KMS-11 (cell line): ENCODE measurements at regions not wholly inside any gene's neighbourhood (a gene's known extent, or its start where the extent isn't known, plus 50 kb on each side); places are given as distances from the start of the nearest gene placed in this dataset.
"Not testable (repeated sequence)": the region's sequence is repeated elsewhere in the genome, so short reads cannot be mapped to it uniquely, and the experiment has no call there.

Experiments used
- H2AFZ ChIP-seq: fragments of 200-600 bp; sonication (generic); 2 replicates; pipeline ENCODE4 v1.6.1; 2016; ENCODE audit warnings: antibody characterized with exemption, mixed run types, low read depth
- H3K27ac ChIP-seq: fragments of 200-600 bp; sonication (generic); 2 replicates; pipeline ENCODE4 v1.6.1; 2016; ENCODE audit warnings: mild to moderate bottlenecking, mixed run types
- H3K27me3 ChIP-seq: fragments of 200-600 bp; sonication (generic); 2 replicates; pipeline ENCODE4 v1.6.1; 2017; ENCODE audit warnings: mild to moderate bottlenecking, low read depth, mixed run types, moderate library complexity; ENCODE audit not compliant: insufficient read depth
- H3K36me3 ChIP-seq: fragments of 200-600 bp; sonication (generic); 2 replicates; pipeline ENCODE4 v1.6.1; 2017; ENCODE audit warnings: mild to moderate bottlenecking, mixed run types; ENCODE audit not compliant: insufficient read depth
- H3K4me1 ChIP-seq: fragments of 200-600 bp; sonication (generic); 2 replicates; pipeline ENCODE4 v1.6.1; 2016; ENCODE audit warnings: mild to moderate bottlenecking, low read depth, mixed run types; ENCODE audit not compliant: poor library complexity, severe bottlenecking
- H3K4me2 ChIP-seq: fragments of 200-600 bp; sonication (generic); 2 replicates; pipeline ENCODE4 v1.7.0; 2016; ENCODE audit warnings: mild to moderate bottlenecking, mixed run types
- H3K4me3 ChIP-seq: fragments of 200-600 bp; sonication (generic); IDR thresholded peaks from 2 replicates; pipeline ENCODE4 v1.6.1; 2017; ENCODE audit warnings: low read depth, low read length, mixed read lengths; ENCODE audit not compliant: insufficient read depth
- H3K79me2 ChIP-seq: fragments of 200-600 bp; sonication (generic); 2 replicates; pipeline ENCODE4 v1.6.1; 2016; ENCODE audit warnings: low read depth, mixed run types; ENCODE audit not compliant: insufficient read depth
- H3K9ac ChIP-seq: fragments of 200-600 bp; sonication (generic); 2 replicates; pipeline ENCODE4 v1.6.1; 2016; ENCODE audit warnings: mild to moderate bottlenecking, mixed run types
- H4K20me1 ChIP-seq: fragments of 200-600 bp; sonication (generic); 2 replicates; pipeline ENCODE4 v1.6.1; 2016; ENCODE audit warnings: mild to moderate bottlenecking, mixed run types; ENCODE audit not compliant: insufficient read depth
- TF ChIP-seq, protein P1 (sequence below): fragments of 200-600 bp; sonication (generic); conservative IDR thresholded peaks from 2 replicates; pipeline ENCODE4 v1.6.1; 2017; ENCODE audit warnings: low read depth, mild to moderate bottlenecking, antibody characterized with exemption, low read length, moderate library complexity, mixed read lengths

DNA sequence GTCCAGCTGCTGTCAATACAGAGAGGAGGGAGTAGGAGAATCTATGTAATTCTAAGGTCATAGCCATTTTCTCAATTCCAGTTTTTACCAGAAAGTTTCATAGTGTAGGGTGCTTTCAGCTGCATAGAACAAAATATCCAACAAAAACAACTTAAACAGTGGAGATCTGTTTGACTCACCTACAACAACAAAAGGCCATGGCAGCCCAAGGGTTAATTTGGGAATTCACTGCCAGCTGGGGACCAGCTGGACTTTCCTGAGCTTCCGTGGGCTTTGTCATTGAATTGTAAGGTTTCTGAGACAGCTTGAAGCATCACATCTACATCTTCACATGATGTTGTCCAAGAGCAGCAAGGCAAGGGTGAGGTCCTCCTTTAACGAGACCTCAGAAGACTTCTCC lies 512.7 kb downstream of the IRS1 start:
- TF ChIP-seq, protein P1, sequence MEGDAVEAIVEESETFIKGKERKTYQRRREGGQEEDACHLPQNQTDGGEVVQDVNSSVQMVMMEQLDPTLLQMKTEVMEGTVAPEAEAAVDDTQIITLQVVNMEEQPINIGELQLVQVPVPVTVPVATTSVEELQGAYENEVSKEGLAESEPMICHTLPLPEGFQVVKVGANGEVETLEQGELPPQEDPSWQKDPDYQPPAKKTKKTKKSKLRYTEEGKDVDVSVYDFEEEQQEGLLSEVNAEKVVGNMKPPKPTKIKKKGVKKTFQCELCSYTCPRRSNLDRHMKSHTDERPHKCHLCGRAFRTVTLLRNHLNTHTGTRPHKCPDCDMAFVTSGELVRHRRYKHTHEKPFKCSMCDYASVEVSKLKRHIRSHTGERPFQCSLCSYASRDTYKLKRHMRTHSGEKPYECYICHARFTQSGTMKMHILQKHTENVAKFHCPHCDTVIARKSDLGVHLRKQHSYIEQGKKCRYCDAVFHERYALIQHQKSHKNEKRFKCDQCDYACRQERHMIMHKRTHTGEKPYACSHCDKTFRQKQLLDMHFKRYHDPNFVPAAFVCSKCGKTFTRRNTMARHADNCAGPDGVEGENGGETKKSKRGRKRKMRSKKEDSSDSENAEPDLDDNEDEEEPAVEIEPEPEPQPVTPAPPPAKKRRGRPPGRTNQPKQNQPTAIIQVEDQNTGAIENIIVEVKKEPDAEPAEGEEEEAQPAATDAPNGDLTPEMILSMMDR, result no peak
- no peaks in the 10 kb centered on the region; the same call in 1 of the 2 replicates for H3K36me3 ChIP-seq
- H3K4me3 ChIP-seq, result no peak overlapping the region
- no peaks in the 10 kb centered on the region for H3K27me3 ChIP-seq
- no peak overlapping the region for H2AFZ ChIP-seq
- no peaks in the 10 kb centered on the region for H3K4me1 ChIP-seq
- H3K4me2 ChIP-seq, result no peak overlapping the region
- H3K79me2 ChIP-seq, result no peaks in the 10 kb centered on the region
- no peak overlapping the region for H3K27ac ChIP-seq
- no peak overlapping the region for H3K9ac ChIP-seq
- H4K20me1 ChIP-seq, result no peaks in the 10 kb centered on the region

DNA sequence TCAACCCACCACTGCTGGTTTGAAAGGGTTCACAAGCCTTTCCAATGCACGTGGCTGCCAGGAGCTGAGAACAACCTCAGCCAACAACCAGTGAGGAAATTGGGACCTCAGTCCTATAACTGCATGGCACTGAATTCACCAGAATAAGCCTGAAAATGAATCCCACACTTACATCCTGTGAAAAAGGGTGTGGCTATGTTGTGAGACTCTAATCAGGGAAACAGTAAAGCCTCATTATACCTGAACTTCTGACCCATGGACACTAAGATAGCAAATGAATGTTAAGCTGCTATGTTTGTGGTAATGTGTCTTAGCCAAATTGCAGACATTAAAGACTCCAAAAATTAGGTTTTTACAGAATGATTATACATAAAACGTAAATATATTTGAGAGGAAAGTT lies 515.8 kb downstream of the IRS1 start:
- no peak overlapping the region for H3K4me2 ChIP-seq
- H3K79me2 ChIP-seq, result no peaks in the 10 kb centered on the region
- no peaks in the 10 kb centered on the region for H3K27me3 ChIP-seq
- no peak overlapping the region for H3K4me3 ChIP-seq
- H2AFZ ChIP-seq, result no peak overlapping the region
- H3K4me1 ChIP-seq, result no peaks in the 10 kb centered on the region
- no peak overlapping the region for H3K27ac ChIP-seq
- TF ChIP-seq, protein P1, result no peak
- no peaks in the 10 kb centered on the region for H4K20me1 ChIP-seq
- no peak overlapping the region for H3K9ac ChIP-seq
- no peaks in the 10 kb centered on the region; the same call in 1 of the 2 replicates for H3K36me3 ChIP-seq

DNA sequence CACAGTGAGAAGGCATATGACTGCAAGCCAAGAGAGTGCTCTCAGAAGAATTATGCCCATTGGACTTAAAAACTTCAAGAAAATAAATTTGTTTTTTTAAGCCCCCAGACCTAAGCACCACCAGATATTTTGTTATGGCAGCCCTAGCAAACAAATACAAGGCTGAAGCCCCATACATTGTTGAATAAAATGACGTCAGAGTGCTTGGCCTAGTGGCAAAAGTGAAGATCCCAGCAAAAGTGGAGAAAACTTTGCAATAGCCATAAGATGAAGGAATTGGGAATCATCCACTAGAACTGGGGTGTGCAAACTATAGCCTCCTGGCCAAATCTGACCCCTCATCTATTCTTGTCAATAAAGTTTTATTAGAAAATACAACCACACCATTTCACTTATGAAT lies 517.5 kb downstream of the IRS1 start:
- H3K27ac ChIP-seq, result no peak overlapping the region
- H3K4me2 ChIP-seq, result no peak overlapping the region
- H4K20me1 ChIP-seq, result no peaks in the 10 kb centered on the region
- no peak overlapping the region for H3K9ac ChIP-seq
- no peak overlapping the region for H2AFZ ChIP-seq
- no peaks in the 10 kb centered on the region; the same call in 1 of the 2 replicates for H3K36me3 ChIP-seq
- TF ChIP-seq, protein P1, result no peak
- no peak overlapping the region for H3K4me3 ChIP-seq
- no peaks in the 10 kb centered on the region for H3K4me1 ChIP-seq
- no peaks in the 10 kb centered on the region for H3K79me2 ChIP-seq
- no peaks in the 10 kb centered on the region for H3K27me3 ChIP-seq

DNA sequence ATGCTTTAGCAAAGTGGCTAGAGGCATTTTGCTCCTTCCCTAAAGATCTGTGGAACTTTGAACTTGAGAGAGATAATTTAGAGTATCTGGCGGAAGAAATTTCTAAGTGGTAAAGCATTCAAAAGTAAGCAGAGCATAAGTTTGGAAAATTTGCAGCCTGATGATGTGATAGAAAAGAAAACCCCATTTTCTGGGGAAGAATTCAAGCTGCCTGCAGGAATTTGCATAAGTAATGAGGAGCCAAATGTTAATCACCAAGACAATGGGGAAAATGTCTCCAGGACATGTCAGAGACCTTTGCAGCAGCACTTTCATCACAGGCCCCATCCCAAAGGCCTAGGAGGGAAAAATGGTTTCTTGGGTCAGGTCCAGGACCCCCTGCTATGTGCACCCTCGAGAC lies 519.5 kb downstream of the IRS1 start:
- not testable (repeated sequence) for H3K27ac ChIP-seq, H2AFZ ChIP-seq, H3K9ac ChIP-seq, H3K4me3 ChIP-seq, H3K4me1 ChIP-seq, H3K27me3 ChIP-seq, H3K36me3 ChIP-seq, H4K20me1 ChIP-seq, H3K4me2 ChIP-seq, H3K79me2 ChIP-seq

DNA sequence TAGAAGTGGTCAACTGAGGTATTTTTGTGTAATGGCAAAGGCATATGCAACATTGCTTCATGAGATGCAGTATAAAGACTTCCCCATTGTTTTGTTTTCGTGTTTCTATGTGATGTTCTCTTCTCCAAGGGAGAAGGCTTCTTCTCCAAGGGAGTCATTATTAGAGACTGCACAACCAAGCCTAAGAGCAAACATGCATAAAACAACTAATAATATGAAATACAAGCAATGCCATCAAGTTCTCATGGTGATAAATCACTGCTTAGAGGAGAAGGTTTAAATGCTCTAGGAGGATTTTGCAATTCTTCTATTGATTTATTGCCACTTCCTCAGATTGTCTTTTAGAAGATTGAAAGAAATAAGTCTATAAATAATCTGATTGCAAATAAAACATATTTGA lies 524.4 kb downstream of the IRS1 start:
- no peak overlapping the region for H3K4me2 ChIP-seq
- H3K4me1 ChIP-seq, result no peaks in the 10 kb centered on the region
- H3K27me3 ChIP-seq, result no peaks in the 10 kb centered on the region
- H3K27ac ChIP-seq, result no peak overlapping the region
- H4K20me1 ChIP-seq, result no peaks in the 10 kb centered on the region
- H3K79me2 ChIP-seq, result no peaks in the 10 kb centered on the region
- H3K36me3 ChIP-seq, result no peaks in the 10 kb centered on the region
- H3K9ac ChIP-seq, result no peak overlapping the region
- no peak overlapping the region for H3K4me3 ChIP-seq
- no peak overlapping the region for H2AFZ ChIP-seq
- TF ChIP-seq, protein P1, result no peak
